Keratinocyte (primary cell): ENCODE measurements at regions not wholly inside any gene's neighbourhood (a gene's known extent, or its start where the extent isn't known, plus 50 kb on each side); places are given as distances from the start of the nearest gene placed in this dataset.

Experiments used
- EZH2 ChIP-seq: IDR thresholded peaks from one replicate; pipeline ENCODE4 v1.6.1; 2012; ENCODE audit warnings: inconsistent platforms, mild to moderate bottlenecking, low read length, moderate library complexity
- TF ChIP-seq, protein P1 (sequence below), 3 experiments: IDR thresholded peaks in 1 of 3; conservative IDR thresholded peaks in 1 of 3; optimal IDR thresholded peaks in 1 of 3; 2 replicates in 2 of 3; 3 replicates in 1 of 3; pipeline versions ENCODE3 to v1.5.1; 2011; ENCODE audit warnings: low read length in 3 of 3, mild to moderate bottlenecking in 3 of 3, moderate library complexity in 2 of 3, control low read depth in 1 of 3, inconsistent platforms in 1 of 3; ENCODE audit not compliant: insufficient read depth in 2 of 3; ENCODE audit errors: extremely low read depth in 1 of 3

DNA sequence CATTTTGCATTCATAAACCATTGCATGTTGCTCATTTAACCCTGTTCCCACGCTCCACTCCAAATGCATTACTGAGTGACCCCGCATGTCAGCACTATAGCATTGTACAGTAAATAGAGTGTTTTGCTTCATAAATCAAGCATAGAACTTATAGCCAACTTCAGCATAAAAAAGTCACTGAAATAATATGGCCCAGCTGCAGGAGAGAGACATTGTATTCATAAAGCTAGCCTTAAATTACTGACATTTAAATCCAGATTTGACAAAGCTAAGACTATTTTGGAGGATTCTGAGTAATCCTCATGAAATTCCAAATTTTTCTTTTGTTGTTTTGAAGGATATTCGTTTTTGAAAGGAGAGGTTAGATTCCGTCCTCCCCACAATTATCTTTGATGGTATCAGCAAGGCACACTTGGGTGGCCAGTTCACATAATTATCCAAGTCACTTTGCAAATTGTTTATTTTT is 320.9 kb upstream of the TCF4 start:
- TF ChIP-seq, protein P1, sequence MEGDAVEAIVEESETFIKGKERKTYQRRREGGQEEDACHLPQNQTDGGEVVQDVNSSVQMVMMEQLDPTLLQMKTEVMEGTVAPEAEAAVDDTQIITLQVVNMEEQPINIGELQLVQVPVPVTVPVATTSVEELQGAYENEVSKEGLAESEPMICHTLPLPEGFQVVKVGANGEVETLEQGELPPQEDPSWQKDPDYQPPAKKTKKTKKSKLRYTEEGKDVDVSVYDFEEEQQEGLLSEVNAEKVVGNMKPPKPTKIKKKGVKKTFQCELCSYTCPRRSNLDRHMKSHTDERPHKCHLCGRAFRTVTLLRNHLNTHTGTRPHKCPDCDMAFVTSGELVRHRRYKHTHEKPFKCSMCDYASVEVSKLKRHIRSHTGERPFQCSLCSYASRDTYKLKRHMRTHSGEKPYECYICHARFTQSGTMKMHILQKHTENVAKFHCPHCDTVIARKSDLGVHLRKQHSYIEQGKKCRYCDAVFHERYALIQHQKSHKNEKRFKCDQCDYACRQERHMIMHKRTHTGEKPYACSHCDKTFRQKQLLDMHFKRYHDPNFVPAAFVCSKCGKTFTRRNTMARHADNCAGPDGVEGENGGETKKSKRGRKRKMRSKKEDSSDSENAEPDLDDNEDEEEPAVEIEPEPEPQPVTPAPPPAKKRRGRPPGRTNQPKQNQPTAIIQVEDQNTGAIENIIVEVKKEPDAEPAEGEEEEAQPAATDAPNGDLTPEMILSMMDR (optimal IDR thresholded peaks at IDR 0.05 in 1 of 3, IDR thresholded peaks at IDR 0.05 in 1 of 3, conservative IDR thresholded peaks at IDR 0.05 in 1 of 3; ENCODE audit: extremely low read depth in 1 of 3, insufficient read depth in 2 of 3, low read length in 3 of 3), result no peak
- no peak for TF ChIP-seq EZH2
